ENCODE measurements at regions not wholly inside any gene's neighbourhood (a gene's known extent, or its start where the extent isn't known, plus 50 kb on each side); places are given as distances from the start of the nearest gene placed in this dataset.

DNA sequence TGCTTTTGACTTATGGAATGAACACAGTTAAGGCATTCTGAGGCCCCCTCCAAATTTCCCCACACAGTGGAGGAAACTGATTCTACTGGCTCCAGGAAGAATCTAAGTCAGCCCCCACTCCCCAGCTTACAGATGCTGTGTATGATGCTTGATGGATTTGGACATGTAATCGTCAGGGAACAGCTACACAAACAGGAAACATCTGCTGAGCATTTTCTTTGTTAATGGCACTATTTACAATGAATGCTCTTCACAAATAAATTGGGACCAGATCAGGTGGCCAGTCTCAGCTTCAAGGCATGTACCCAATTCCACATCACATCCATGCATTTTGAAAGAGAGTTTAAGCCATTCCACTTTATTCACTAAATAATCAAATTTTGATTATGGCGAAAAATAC is 562.3 kb downstream of the SOX11 start:
- Histone ChIP-seq H3K9me3 (no peaks in the 10 kb centered on the region), H3K27ac (no peak overlapping the region), H3K4me1 (no peaks in the 10 kb centered on the region), H3K4me3 (no peak overlapping the region), H3K27me3 (replicated peaks in 1 of 7) (no peaks in the 10 kb centered on the region), H3K36me3 (no peaks in the 10 kb centered on the region)
- intact Hi-C loops (cut with DNase I; ENCODE audit: low total_unique reads): no loop called here
- DNase-seq: no peak
- no peak for TF ChIP-seq POLR2AphosphoS5 (IDR thresholded peaks at IDR 0.05)
- no peak for TF ChIP-seq POLR2A (IDR thresholded peaks at IDR 0.05)
- TF ChIP-seq, protein P1, sequence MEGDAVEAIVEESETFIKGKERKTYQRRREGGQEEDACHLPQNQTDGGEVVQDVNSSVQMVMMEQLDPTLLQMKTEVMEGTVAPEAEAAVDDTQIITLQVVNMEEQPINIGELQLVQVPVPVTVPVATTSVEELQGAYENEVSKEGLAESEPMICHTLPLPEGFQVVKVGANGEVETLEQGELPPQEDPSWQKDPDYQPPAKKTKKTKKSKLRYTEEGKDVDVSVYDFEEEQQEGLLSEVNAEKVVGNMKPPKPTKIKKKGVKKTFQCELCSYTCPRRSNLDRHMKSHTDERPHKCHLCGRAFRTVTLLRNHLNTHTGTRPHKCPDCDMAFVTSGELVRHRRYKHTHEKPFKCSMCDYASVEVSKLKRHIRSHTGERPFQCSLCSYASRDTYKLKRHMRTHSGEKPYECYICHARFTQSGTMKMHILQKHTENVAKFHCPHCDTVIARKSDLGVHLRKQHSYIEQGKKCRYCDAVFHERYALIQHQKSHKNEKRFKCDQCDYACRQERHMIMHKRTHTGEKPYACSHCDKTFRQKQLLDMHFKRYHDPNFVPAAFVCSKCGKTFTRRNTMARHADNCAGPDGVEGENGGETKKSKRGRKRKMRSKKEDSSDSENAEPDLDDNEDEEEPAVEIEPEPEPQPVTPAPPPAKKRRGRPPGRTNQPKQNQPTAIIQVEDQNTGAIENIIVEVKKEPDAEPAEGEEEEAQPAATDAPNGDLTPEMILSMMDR (IDR thresholded peaks at IDR 0.05 in 8 of 11, conservative IDR thresholded peaks at IDR 0.05 in 3 of 11): no peak
- WGBS, 5 donors: 0 to 43% (median 2%) methylated on average over 2 of the region's 2 CpGs

DNA sequence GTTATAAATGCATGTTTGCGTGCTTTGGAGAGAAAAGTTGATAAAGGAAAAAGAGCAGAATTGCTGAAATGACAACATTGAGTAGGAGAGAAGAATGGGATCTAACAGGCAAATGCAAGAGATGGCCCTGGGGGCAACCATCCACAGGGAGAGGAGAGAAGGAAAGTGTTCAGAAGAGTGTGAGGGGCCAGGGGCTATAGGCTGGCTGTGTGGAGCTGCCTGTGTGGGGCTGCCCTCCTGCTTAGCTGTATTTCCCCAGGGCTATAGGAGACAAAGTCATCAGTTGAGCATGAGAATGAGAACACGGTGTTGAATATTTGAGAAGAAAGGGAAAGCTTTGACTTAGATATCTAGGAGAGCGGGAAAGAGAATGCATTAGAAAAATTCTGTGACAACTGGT is 572.0 kb downstream of the SOX11 start:
- Histone ChIP-seq H3K27ac (no peak overlapping the region), H3K4me3 (no peak overlapping the region), H3K27me3 (replicated peaks in 1 of 7) (no peaks in the 10 kb centered on the region), H3K36me3 (no peaks in the 10 kb centered on the region), H3K4me1 (no peaks in the 10 kb centered on the region), H3K9me3 (peaks cover 0 to 13% (median 0%) of the 10 kb centered on the region in 8 donors)
- TF ChIP-seq POLR2AphosphoS5 (IDR thresholded peaks at IDR 0.05) (no peak), POLR2A (IDR thresholded peaks at IDR 0.05) (no peak)
- TF ChIP-seq, protein P1 (IDR thresholded peaks at IDR 0.05 in 8 of 11, conservative IDR thresholded peaks at IDR 0.05 in 3 of 11): no peak
- no peak for DNase-seq
- intact Hi-C loops (cut with DNase I; ENCODE audit: low total_unique reads): no loop called here
- WGBS, 5 donors: 81 to 93% (median 89%) methylated on average over 3 of the region's 3 CpGs

DNA sequence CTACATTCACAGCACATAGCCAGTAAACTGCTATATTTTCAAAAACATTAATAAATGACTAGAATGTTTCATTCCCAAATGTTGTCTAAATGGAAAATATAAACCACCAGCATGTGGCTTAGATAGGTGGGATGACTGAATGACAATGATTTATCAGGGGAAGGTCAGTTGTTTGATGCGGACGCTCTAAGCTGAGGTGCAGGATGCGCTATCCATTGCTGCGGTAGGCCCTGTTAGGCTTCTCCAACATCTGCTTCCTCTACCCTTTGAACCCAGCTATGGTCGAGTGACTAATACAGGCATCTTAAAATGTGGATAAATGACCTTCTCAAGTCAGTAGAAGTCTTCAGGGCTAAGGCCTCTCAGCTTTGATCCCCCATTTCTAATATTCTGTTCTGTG is 584.2 kb downstream of the CMPK2 start:
- no peaks in the 10 kb centered on the region for H3K27me3 ChIP-seq (replicated peaks in 1 of 7)
- no peaks in the 10 kb centered on the region for H3K4me1 ChIP-seq
- WGBS, 5 donors: 80 to 91% (median 83%) methylated on average over 5 of the region's 5 CpGs
- H3K4me3 ChIP-seq: no peak overlapping the region
- H3K9me3 ChIP-seq: no peaks in the 10 kb centered on the region
- H3K27ac ChIP-seq: no peak overlapping the region
- TF ChIP-seq POLR2AphosphoS5 (IDR thresholded peaks at IDR 0.05): no peak
- TF ChIP-seq, protein P1 (IDR thresholded peaks at IDR 0.05 in 8 of 11, conservative IDR thresholded peaks at IDR 0.05 in 3 of 11): no peak
- no peak for TF ChIP-seq POLR2A (IDR thresholded peaks at IDR 0.05)
- H3K36me3 ChIP-seq: no peaks in the 10 kb centered on the region
- no peak for DNase-seq
- intact Hi-C loops (cut with DNase I; ENCODE audit: low total_unique reads): no loop called here

DNA sequence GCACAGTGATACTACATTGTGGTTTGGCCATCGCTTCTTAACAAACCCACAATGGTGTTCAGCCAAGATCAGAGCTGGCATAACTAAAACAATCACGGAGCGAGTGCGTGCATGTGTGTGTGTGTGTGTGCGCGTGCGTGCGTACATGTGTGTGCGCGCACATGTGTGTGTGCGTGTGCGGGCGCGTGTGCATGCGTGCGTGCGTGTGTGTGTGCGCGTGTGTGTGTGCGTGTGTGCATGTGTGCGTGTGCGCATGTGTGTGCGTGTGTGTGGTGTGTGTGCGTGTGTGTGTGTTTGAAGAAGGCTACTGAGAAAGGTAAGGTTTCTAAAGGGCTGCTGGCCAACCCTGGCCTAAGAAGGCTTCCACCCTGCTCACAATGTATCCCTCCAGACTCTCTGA is 582.4 kb downstream of the CMPK2 start:
- intact Hi-C loops (cut with DNase I; ENCODE audit: low total_unique reads): no loop called here
- Histone ChIP-seq H3K27ac (no peak overlapping the region), H3K4me3 (no peak overlapping the region), H3K27me3 (replicated peaks in 1 of 7) (no peaks in the 10 kb centered on the region), H3K36me3 (no peaks in the 10 kb centered on the region), H3K4me1 (no peaks in the 10 kb centered on the region), H3K9me3 (no peaks in the 10 kb centered on the region)
- 76 to 97% (median 78%) methylated on average over 24 of the region's 24 CpGs for WGBS, 5 donors
- no peak for DNase-seq
- TF ChIP-seq POLR2AphosphoS5 (IDR thresholded peaks at IDR 0.05) (no peak), POLR2A (IDR thresholded peaks at IDR 0.05) (no peak)
- TF ChIP-seq, protein P1 (IDR thresholded peaks at IDR 0.05 in 8 of 11, conservative IDR thresholded peaks at IDR 0.05 in 3 of 11): no peak

Data from spleen (tissue), 11 donors.